ENCODE measurements at regions not wholly inside any gene's neighbourhood (a gene's known extent, or its start where the extent isn't known, plus 50 kb on each side); places are given as distances from the start of the nearest gene placed in this dataset.

DNA sequence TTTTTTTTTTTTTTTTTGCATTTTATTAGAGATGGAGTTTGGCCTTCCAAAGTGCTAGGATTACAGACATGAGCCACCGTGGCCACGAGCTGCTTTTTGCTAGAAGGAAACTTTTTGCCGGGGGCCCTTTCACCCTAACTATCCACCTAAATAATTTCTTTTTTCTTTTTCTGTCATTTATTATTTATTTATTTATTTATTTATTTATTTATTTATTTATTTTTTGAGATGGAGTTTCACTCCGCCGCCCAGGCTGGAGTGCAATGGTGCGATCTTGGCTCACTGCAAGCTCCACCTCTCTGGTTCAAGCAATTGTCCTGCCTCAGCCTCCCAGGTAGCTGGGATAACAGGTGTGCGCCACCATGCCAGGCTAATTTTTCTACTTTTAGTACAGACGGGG lies 303.9 kb downstream of the ASMT start:
- TF ChIP-seq, protein P1, sequence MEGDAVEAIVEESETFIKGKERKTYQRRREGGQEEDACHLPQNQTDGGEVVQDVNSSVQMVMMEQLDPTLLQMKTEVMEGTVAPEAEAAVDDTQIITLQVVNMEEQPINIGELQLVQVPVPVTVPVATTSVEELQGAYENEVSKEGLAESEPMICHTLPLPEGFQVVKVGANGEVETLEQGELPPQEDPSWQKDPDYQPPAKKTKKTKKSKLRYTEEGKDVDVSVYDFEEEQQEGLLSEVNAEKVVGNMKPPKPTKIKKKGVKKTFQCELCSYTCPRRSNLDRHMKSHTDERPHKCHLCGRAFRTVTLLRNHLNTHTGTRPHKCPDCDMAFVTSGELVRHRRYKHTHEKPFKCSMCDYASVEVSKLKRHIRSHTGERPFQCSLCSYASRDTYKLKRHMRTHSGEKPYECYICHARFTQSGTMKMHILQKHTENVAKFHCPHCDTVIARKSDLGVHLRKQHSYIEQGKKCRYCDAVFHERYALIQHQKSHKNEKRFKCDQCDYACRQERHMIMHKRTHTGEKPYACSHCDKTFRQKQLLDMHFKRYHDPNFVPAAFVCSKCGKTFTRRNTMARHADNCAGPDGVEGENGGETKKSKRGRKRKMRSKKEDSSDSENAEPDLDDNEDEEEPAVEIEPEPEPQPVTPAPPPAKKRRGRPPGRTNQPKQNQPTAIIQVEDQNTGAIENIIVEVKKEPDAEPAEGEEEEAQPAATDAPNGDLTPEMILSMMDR (conservative IDR thresholded peaks at IDR 0.05; ENCODE audit: low read length) = no peak
- no peak for TF ChIP-seq EZH2phosphoT487 (IDR thresholded peaks at IDR 0.05; ENCODE audit: borderline replicate concordance)

All from Loucy (cell line).